ENCODE measurements at regions not wholly inside any gene's neighbourhood (a gene's known extent, or its start where the extent isn't known, plus 50 kb on each side); places are given as distances from the start of the nearest gene placed in this dataset.

DNA sequence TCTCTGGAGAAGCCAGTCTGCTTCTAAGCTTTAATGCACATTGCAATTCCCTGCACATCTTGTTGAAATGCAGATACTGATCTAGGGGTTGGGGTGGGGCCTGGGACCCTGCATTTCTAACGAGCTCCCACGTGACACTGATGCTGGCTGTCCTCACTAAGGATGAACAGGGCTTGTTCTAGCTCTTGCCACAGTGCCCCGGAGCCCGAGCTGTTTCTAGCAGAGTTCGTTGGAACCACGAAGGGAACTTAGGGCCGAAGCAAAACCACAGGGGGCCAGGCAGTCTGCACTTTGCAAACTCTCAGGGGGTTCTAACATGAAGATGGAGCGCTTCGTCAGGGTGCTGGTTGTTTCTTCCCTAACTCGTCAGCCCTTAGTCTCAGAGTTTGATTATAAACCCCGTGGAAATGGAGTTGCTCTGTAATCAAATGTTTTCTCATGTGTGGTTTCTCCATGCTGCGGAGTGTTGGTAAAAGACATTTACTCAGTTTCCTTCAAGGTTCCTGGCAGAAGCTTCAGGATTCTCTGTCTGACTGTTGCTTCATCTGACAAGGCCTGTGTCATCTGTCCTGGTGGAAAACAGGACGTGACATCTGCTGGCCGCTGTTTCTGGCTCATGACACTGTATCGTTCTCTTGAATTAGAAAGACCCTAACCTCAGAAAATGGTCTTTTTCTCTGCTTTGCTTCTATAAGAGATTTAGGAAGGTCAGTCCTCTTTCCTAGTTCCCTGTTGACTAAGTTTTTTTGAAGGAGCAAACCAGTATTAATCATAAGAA, 221.5 kb downstream of the TEX29 start:
- TF ChIP-seq, protein P1, sequence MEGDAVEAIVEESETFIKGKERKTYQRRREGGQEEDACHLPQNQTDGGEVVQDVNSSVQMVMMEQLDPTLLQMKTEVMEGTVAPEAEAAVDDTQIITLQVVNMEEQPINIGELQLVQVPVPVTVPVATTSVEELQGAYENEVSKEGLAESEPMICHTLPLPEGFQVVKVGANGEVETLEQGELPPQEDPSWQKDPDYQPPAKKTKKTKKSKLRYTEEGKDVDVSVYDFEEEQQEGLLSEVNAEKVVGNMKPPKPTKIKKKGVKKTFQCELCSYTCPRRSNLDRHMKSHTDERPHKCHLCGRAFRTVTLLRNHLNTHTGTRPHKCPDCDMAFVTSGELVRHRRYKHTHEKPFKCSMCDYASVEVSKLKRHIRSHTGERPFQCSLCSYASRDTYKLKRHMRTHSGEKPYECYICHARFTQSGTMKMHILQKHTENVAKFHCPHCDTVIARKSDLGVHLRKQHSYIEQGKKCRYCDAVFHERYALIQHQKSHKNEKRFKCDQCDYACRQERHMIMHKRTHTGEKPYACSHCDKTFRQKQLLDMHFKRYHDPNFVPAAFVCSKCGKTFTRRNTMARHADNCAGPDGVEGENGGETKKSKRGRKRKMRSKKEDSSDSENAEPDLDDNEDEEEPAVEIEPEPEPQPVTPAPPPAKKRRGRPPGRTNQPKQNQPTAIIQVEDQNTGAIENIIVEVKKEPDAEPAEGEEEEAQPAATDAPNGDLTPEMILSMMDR (conservative IDR thresholded peaks at IDR 0.05; ENCODE audit: low read length): no peak
- no peak for TF ChIP-seq EZH2phosphoT487 (IDR thresholded peaks at IDR 0.05; ENCODE audit: borderline replicate concordance)

Data from Loucy (cell line).